Mesothelial cell of epicardium (in vitro differentiated cells): ENCODE measurements at regions not wholly inside any gene's neighbourhood (a gene's known extent, or its start where the extent isn't known, plus 50 kb on each side); places are given as distances from the start of the nearest gene placed in this dataset.
"Not testable (repeated sequence)": the region's sequence is repeated elsewhere in the genome, so short reads cannot be mapped to it uniquely, and the experiment has no call there.

Source experiments
- DNase-seq, 2 experiments: peaks; one replicate each; pipeline ENCODE4 v3.0.0; 2021; ENCODE audit warnings: low spot score in 2 of 2; ENCODE audit not compliant: unreplicated experiment in 2 of 2
- H3K27ac Mint-ChIP-seq: 2 replicates; pipeline ENCODE4 v1.8.0; 2021; ENCODE audit warnings: mixed read lengths
- H3K27me3 Mint-ChIP-seq: 2 replicates; pipeline ENCODE4 v1.8.0; 2021; ENCODE audit warnings: low read depth, mixed read lengths
- H3K36me3 Mint-ChIP-seq: 2 replicates; pipeline ENCODE4 v1.8.0; 2021; ENCODE audit warnings: mixed read lengths
- H3K4me1 Mint-ChIP-seq: 2 replicates; pipeline ENCODE4 v1.8.0; 2021; ENCODE audit warnings: mixed read lengths
- H3K4me3 Mint-ChIP-seq: 2 replicates; pipeline ENCODE4 v1.8.0; 2021; ENCODE audit warnings: mild to moderate bottlenecking, moderate library complexity, mixed read lengths
- H3K9me3 Mint-ChIP-seq: 2 replicates; pipeline ENCODE4 v1.8.0; 2021; ENCODE audit warnings: mixed read lengths
- CTCF ChIP-seq: fragments of 200-600 bp; sonication (generic); IDR thresholded peaks from one replicate; pipeline ENCODE4 v1.5.0; 2021; ENCODE audit warnings: antibody characterized with exemption; ENCODE audit not compliant: unreplicated experiment

GRCh38 chrX:22603060-22603459 is 330.3 kb downstream of the CBLL2 start:
- H3K27ac Mint-ChIP-seq, result no peak overlapping the region
- no peak for TF ChIP-seq CTCF
- H3K4me3 Mint-ChIP-seq, result no peak overlapping the region
- DNase-seq, result no peak
- no peaks in the 10 kb centered on the region for H3K27me3 Mint-ChIP-seq
- H3K9me3 Mint-ChIP-seq, result peaks cover 54% of the 10 kb centered on the region
- peaks cover 3% of the 10 kb centered on the region for H3K36me3 Mint-ChIP-seq
- H3K4me1 Mint-ChIP-seq, result no peaks in the 10 kb centered on the region

GRCh38 chrX:22609452-22609851 is 336.7 kb downstream of the CBLL2 start:
- peaks cover 35% of the 10 kb centered on the region for H3K9me3 Mint-ChIP-seq
- not testable (repeated sequence) for H3K27me3 Mint-ChIP-seq, H3K4me3 Mint-ChIP-seq, H3K27ac Mint-ChIP-seq, H3K36me3 Mint-ChIP-seq, DNase-seq, H3K4me1 Mint-ChIP-seq

GRCh38 chrX:22616867-22617266 is 344.2 kb downstream of the CBLL2 start:
- no peak for TF ChIP-seq CTCF
- Mint-ChIP-seq H3K4me1 (no peaks in the 10 kb centered on the region), H3K27me3 (no peaks in the 10 kb centered on the region), H3K27ac (no peak overlapping the region), H3K9me3 (peaks cover 26% of the 10 kb centered on the region), H3K4me3 (no peak overlapping the region), H3K36me3 (no peaks in the 10 kb centered on the region)
- no peak for DNase-seq

GRCh38 chrX:22627576-22627975 is 354.9 kb downstream of the CBLL2 start:
- no peak overlapping the region for H3K4me3 Mint-ChIP-seq
- peaks cover 14% of the 10 kb centered on the region for H3K27me3 Mint-ChIP-seq
- DNase-seq, result no peak
- H3K36me3 Mint-ChIP-seq, result no peaks in the 10 kb centered on the region
- H3K4me1 Mint-ChIP-seq, result peaks cover 25% of the 10 kb centered on the region
- no peak overlapping the region for H3K27ac Mint-ChIP-seq
- peaks cover 11% of the 10 kb centered on the region for H3K9me3 Mint-ChIP-seq
- TF ChIP-seq CTCF, result no peak

GRCh38 chrX:22628275-22628674 is 355.6 kb downstream of the CBLL2 start:
- Mint-ChIP-seq H3K9me3 (peaks cover 18% of the 10 kb centered on the region), H3K27me3 (peaks cover 12% of the 10 kb centered on the region), H3K36me3 (no peaks in the 10 kb centered on the region), H3K27ac (no peak overlapping the region), H3K4me1 (peaks cover 25% of the 10 kb centered on the region), H3K4me3 (no peak overlapping the region)
- DNase-seq, result no peak
- TF ChIP-seq CTCF, result no peak

- Mint-ChIP-seq H3K9me3 (peaks cover 20% of the 10 kb centered on the region), H3K4me3 (no peak overlapping the region), H3K27ac (no peak overlapping the region), H3K36me3 (no peaks in the 10 kb centered on the region), H3K27me3 (peaks cover 9% of the 10 kb centered on the region), H3K4me1 (peaks cover 29% of the 10 kb centered on the region)
- no peak for DNase-seq
- no peak for TF ChIP-seq CTCF
Measured at GRCh38 chrX:22629105-22629725, 356.5 kb downstream of the CBLL2 start.
